IgD-negative memory B cell (primary cell): ENCODE measurements at regions not wholly inside any gene's neighbourhood (a gene's known extent, or its start where the extent isn't known, plus 50 kb on each side); places are given as distances from the start of the nearest gene placed in this dataset.
"Not testable (repeated sequence)": the region's sequence is repeated elsewhere in the genome, so short reads cannot be mapped to it uniquely, and the experiment has no call there.

ENCODE experiments used
- H3K27ac Mint-ChIP-seq, 3 donors: one replicate each; pipeline ENCODE4 v1.8.0; 2020 to 2022; ENCODE audit warnings: mild to moderate bottlenecking in 3 of 3, mixed read lengths in 3 of 3, moderate library complexity in 1 of 3
- H3K27me3 Mint-ChIP-seq: one replicate; pipeline ENCODE4 v1.8.0; 2021; ENCODE audit warnings: mixed read lengths
- H3K36me3 Mint-ChIP-seq: one replicate; pipeline ENCODE4 v1.8.0; 2020; ENCODE audit warnings: mild to moderate bottlenecking, mixed read lengths
- H3K4me1 Mint-ChIP-seq, 3 donors: one replicate each; pipeline ENCODE4 v1.8.0; 2020 to 2022; ENCODE audit warnings: mixed read lengths in 3 of 3, mild to moderate bottlenecking in 1 of 3
- H3K4me3 Mint-ChIP-seq, 4 donors: one replicate each; pipeline ENCODE4 v1.8.0; 2020 to 2022; ENCODE audit warnings: mild to moderate bottlenecking in 4 of 4, mixed read lengths in 4 of 4, moderate library complexity in 3 of 4
- H3K9me3 Mint-ChIP-seq, 3 donors: one replicate each; pipeline ENCODE4 v1.8.0; 2020 to 2021; ENCODE audit warnings: mixed read lengths in 3 of 3, mild to moderate bottlenecking in 1 of 3

GRCh38 chrX:124256216-124256615, 76.2 kb upstream of the TEX13D start:
- H3K4me1 Mint-ChIP-seq, result no peaks in the 10 kb centered on the region
- H3K36me3 Mint-ChIP-seq, result peaks cover 2% of the 10 kb centered on the region
- no peaks in the 10 kb centered on the region for H3K27me3 Mint-ChIP-seq
- H3K4me3 Mint-ChIP-seq, result no peak overlapping the region
- H3K27ac Mint-ChIP-seq, result no peak overlapping the region
- peaks cover 0 to 4% (median 0%) of the 10 kb centered on the region in 3 donors for H3K9me3 Mint-ChIP-seq

DNA sequence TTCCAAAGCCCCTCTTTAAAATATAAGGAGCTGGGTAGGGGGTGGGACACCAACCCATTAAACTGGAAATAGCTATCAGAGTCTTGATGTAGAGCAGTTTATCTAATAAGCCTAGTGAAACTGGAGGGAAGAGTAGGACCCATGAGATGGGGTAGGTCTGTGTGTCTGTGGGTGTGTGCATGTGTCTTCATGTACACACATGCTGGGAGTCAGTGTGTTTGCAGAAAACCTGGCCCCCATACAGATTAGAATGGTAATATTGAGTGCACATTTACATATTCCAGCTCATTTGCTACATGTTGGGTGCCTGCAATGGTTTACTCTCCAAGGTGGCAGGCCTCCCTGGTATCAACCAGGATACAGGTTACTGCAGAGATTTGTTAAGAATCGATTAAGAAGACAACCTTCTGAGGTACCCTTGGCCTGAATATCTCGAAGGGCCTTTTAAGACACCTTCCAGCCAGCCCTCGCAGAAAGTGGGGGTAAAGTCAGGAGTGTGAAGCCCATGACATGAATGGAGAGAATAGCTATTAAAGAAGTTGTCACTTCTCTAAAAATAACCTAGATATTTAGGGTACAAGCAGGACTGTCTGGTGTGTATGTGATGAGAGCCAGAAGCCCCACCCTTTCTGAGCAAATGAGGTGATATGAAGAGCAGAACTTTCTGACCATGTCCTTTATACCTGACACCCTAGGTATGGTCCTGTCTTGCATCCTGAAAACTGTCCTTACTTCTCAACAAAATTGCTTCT, 75.7 kb upstream of the TEX13D start:
- Mint-ChIP-seq H3K4me1 (no peaks in the 10 kb centered on the region), H3K4me3 (no peak overlapping the region), H3K27ac (no peak overlapping the region), H3K27me3 (no peaks in the 10 kb centered on the region), H3K36me3 (peaks cover 2% of the 10 kb centered on the region), H3K9me3 (peaks cover 0 to 4% (median 0%) of the 10 kb centered on the region in 3 donors)

GRCh38 chrX:124257924-124258702, 74.3 kb upstream of the TEX13D start:
- Mint-ChIP-seq H3K4me3 (no peak overlapping the region), H3K36me3 (no peaks in the 10 kb centered on the region), H3K27ac (no peak overlapping the region), H3K27me3 (no peaks in the 10 kb centered on the region), H3K9me3 (peaks cover 0 to 3% (median 0%) of the 10 kb centered on the region in 3 donors), H3K4me1 (no peaks in the 10 kb centered on the region)

- H3K27me3 Mint-ChIP-seq, result peaks cover 1% of the 10 kb centered on the region
- H3K27ac Mint-ChIP-seq, result no peak overlapping the region
- no peak overlapping the region for H3K4me3 Mint-ChIP-seq
- no peaks in the 10 kb centered on the region for H3K4me1 Mint-ChIP-seq
- no peaks in the 10 kb centered on the region for H3K36me3 Mint-ChIP-seq
- H3K9me3 Mint-ChIP-seq, result peaks cover 0 to 3% (median 0%) of the 10 kb centered on the region in 3 donors
Measured at GRCh38 chrX:124260845-124261244, 71.6 kb upstream of the TEX13D start.

DNA sequence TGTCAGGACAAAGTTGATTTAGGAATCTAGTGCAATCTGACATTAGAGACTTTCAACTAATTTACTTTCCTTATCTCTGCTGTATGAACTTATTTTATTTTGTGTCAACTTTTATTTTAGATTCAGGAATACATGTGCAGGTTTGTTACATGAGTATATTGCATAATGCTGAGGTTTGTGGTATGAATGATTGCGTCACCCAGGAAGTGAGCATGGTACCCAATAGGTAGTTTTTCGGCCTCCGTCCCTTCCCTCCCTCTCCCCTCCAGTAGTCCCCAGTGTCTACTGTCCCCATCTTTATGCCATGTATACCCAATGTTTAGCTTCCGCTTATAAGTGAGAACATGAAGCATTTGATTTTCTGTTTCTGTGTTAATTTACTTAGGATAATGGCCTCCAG, 68.7 kb upstream of the TEX13D start:
- Mint-ChIP-seq H3K27me3 (peaks cover 1% of the 10 kb centered on the region), H3K4me3 (no peak overlapping the region), H3K9me3 (peaks cover 0 to 3% (median 0%) of the 10 kb centered on the region in 3 donors), H3K27ac (no peak overlapping the region), H3K4me1 (no peaks in the 10 kb centered on the region), H3K36me3 (no peaks in the 10 kb centered on the region)

GRCh38 chrX:124268099-124268498, 64.4 kb upstream of the TEX13D start:
- Mint-ChIP-seq H3K36me3 (peaks cover 1% of the 10 kb centered on the region), H3K27me3 (peaks cover 1% of the 10 kb centered on the region), H3K4me1 (no peaks in the 10 kb centered on the region), H3K4me3 (no peak overlapping the region), H3K27ac (no peak overlapping the region), H3K9me3 (peaks cover 0 to 5% (median 5%) of the 10 kb centered on the region in 3 donors)

- no peak overlapping the region for H3K4me3 Mint-ChIP-seq
- H3K27ac Mint-ChIP-seq, result no peak overlapping the region
- H3K4me1 Mint-ChIP-seq, result no peaks in the 10 kb centered on the region
- peaks cover 1% of the 10 kb centered on the region for H3K36me3 Mint-ChIP-seq
- H3K27me3 Mint-ChIP-seq, result peaks cover 1% of the 10 kb centered on the region
- H3K9me3 Mint-ChIP-seq, result peaks cover 0 to 5% (median 5%) of the 10 kb centered on the region in 3 donors
Measured at GRCh38 chrX:124269881-124270280, 62.6 kb upstream of the TEX13D start.

- not testable (repeated sequence) for H3K36me3 Mint-ChIP-seq, H3K27me3 Mint-ChIP-seq, H3K9me3 Mint-ChIP-seq, H3K4me3 Mint-ChIP-seq, H3K4me1 Mint-ChIP-seq, H3K27ac Mint-ChIP-seq
Measured at GRCh38 chrX:124271599-124271998, 60.9 kb upstream of the TEX13D start.

- no peak overlapping the region for H3K27ac Mint-ChIP-seq
- no peaks in the 10 kb centered on the region for H3K4me1 Mint-ChIP-seq
- no peak overlapping the region for H3K4me3 Mint-ChIP-seq
- peaks cover 0 to 5% (median 5%) of the 10 kb centered on the region in 3 donors for H3K9me3 Mint-ChIP-seq
- peaks cover 2% of the 10 kb centered on the region for H3K27me3 Mint-ChIP-seq
- peaks cover 1% of the 10 kb centered on the region for H3K36me3 Mint-ChIP-seq
Measured at GRCh38 chrX:124272370-124272982, 60.0 kb upstream of the TEX13D start.

GRCh38 chrX:124274438-124275181, 57.9 kb upstream of the TEX13D start:
- peaks cover 0 to 5% (median 5%) of the 10 kb centered on the region in 3 donors for H3K9me3 Mint-ChIP-seq
- H3K4me3 Mint-ChIP-seq, result no peak overlapping the region
- H3K27me3 Mint-ChIP-seq, result peaks cover 2% of the 10 kb centered on the region
- H3K4me1 Mint-ChIP-seq, result no peaks in the 10 kb centered on the region
- peaks cover 1% of the 10 kb centered on the region for H3K36me3 Mint-ChIP-seq
- H3K27ac Mint-ChIP-seq, result no peak overlapping the region

GRCh38 chrX:124275182-124275894, 57.1 kb upstream of the TEX13D start:
- Mint-ChIP-seq H3K4me1 (no peaks in the 10 kb centered on the region), H3K27me3 (peaks cover 2% of the 10 kb centered on the region)

GRCh38 chrX:124280294-124280902, 52.1 kb upstream of the TEX13D start:
- H3K27me3 Mint-ChIP-seq, result peaks cover 1% of the 10 kb centered on the region
- H3K9me3 Mint-ChIP-seq, result peaks cover 0 to 2% (median 0%) of the 10 kb centered on the region in 3 donors
- H3K4me1 Mint-ChIP-seq, result no peaks in the 10 kb centered on the region
- no peak overlapping the region for H3K4me3 Mint-ChIP-seq
- no peak overlapping the region for H3K27ac Mint-ChIP-seq
- H3K36me3 Mint-ChIP-seq, result no peaks in the 10 kb centered on the region

More at GRCh38 chrX:124275182-124275894, 57.1 kb upstream of the TEX13D start:
- Mint-ChIP-seq H3K4me3 (no peak overlapping the region), H3K9me3 (peaks cover 0 to 5% (median 5%) of the 10 kb centered on the region in 3 donors), H3K36me3 (peaks cover 1% of the 10 kb centered on the region), H3K27ac (no peak overlapping the region)

- H3K27ac Mint-ChIP-seq, result no peak overlapping the region
- H3K4me3 Mint-ChIP-seq, result no peak overlapping the region
- no peaks in the 10 kb centered on the region for H3K4me1 Mint-ChIP-seq
- no peaks in the 10 kb centered on the region for H3K27me3 Mint-ChIP-seq
- H3K9me3 Mint-ChIP-seq, result peaks cover 0 to 2% (median 0%) of the 10 kb centered on the region in 3 donors
- no peaks in the 10 kb centered on the region for H3K36me3 Mint-ChIP-seq
Measured at GRCh38 chrX:124282580-124282979, 49.9 kb upstream of the TEX13D start.
